Stimulated activated CD4-positive, alpha-beta T cell treated with anti-CD3 and anti-CD28 coated beads, Interleukin-12 subunit alpha, Interleukin-12 subunit beta, amount 100 ng/mL, for 4 hours (primary cell): ENCODE measurements at regions not wholly inside any gene's neighbourhood (a gene's known extent, or its start where the extent isn't known, plus 50 kb on each side); places are given as distances from the start of the nearest gene placed in this dataset.
"Not testable (repeated sequence)": the region's sequence is repeated elsewhere in the genome, so short reads cannot be mapped to it uniquely, and the experiment has no call there.

Experiments used
- DNase-seq: peaks from one replicate; pipeline ENCODE4 v3.0.0-alpha.2; 2020

GRCh38 chr13:109271061-109271460 lies 515.3 kb downstream of the IRS2 start:
- no peak for DNase-seq

GRCh38 chr13:109269381-109269780 lies 517.0 kb downstream of the IRS2 start:
- DNase-seq: not testable (repeated sequence)

DNA sequence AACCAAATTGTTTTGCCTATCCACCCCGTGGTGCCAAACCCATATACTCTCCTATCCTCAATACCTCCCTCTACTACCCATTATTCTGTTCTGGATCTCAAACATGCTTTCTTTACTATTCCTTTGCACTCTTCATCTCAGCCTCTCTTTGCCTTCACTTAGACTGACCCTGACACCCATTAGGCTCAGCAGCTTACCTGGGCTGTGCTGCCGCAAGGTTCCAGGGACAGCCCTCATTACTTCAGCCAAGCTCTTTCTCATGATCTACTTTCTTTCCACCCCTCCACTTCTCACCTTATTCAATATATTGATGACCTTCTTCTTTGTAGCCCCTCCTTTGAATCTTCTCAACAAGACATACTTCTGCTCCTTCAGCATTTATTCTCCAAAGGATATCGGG lies 517.9 kb downstream of the IRS2 start:
- not testable (repeated sequence) for DNase-seq

GRCh38 chr13:109267400-109267799 lies 519.0 kb downstream of the IRS2 start:
- not testable (repeated sequence) for DNase-seq

DNA sequence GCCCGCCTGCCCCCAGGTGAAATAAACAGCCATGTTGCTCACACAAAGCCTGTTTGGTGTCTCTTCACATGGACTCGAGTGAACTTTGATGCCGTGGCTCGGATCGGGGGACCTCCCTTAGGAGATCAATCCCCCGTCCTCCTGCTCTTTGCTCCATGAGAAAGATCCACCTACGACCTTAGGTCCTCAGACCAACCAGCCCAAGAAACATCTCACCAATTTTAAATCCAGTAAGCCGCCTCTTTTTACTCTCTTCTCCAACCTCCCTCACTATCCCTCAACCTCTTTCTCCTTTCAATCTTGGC lies 521.0 kb downstream of the IRS2 start:
- DNase-seq: not testable (repeated sequence)

DNA sequence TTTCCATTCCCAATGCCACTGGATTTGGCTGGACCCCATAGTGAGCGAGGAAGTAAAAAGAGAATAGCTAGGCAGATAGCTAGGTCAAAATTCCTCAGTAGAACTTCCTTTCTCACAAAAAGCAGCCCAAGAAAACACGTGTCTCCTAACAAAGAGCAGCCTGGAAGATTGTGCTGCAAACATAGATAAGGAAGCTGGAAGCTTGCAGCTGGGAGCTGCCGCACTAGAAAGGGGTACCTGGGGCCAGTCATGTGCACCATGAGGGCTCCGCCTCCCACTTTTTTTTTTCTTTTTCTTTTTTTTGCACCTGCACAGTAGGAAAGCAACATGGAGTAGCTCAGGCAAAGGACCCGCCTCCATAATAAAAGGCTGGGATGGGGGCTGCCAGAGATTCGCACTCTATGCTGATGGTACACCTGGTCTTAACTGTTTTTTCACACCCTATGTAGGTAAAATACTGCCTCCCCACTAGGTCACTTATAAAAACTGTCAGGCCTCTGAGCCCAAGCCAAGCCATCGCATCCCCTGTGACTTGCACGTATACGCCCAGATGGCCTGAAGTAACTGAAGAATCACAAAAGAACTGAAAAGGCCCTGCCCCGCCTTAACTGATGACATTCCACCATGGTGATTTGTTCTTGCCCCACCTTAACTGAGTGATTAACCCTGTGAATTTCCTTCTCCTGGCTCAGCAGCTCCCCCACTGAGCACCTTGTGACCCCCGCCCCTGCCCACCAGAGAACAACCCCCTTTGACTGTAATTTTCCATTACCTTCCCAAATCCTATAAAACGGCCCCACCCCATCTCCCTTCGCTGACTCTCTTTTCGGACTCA lies 521.6 kb downstream of the IRS2 start:
- not testable (repeated sequence) for DNase-seq

GRCh38 chr13:109257761-109258157 lies 528.6 kb downstream of the IRS2 start:
- DNase-seq: not testable (repeated sequence)
